CD4-positive, alpha-beta T cell (primary cell): ENCODE measurements at regions not wholly inside any gene's neighbourhood (a gene's known extent, or its start where the extent isn't known, plus 50 kb on each side); places are given as distances from the start of the nearest gene placed in this dataset.

Source experiments
- ATAC-seq: fragments of 200-7000 bp; cut with Tn5 transposase; one replicate; pipeline ENCODE4 v1.10.0; 2022; ENCODE audit warnings: mild to moderate bottlenecking; ENCODE audit not compliant: poor library complexity
- CTCF ChIA-PET: fragments of 350-600 bp; sonication (Branson Sonifier 250); formaldehyde crosslinking; loops from one replicate; lab custom pipeline; 2021; ENCODE audit warnings: antibody characterized with exemption, inconsistent platforms; lab: Charles Lee
- POLR2A ChIA-PET: fragments of 350-600 bp; sonication (Branson Sonifier 250); formaldehyde crosslinking; loops from one replicate; lab custom pipeline; 2021; ENCODE audit warnings: antibody characterized with exemption, inconsistent platforms; lab: Charles Lee
- DNase-seq, 14 experiments: peaks; one replicate each; pipeline ENCODE4 v3.0.0-alpha.2; 2013 to 2020; ENCODE audit warnings: mixed read lengths in 2 of 14
- H3K27ac ChIP-seq, 2 donors: one replicate each; pipeline versions ENCODE4 v1.5.1 to v1.7.0; 2013; ENCODE audit warnings: low read length in 2 of 2, low read depth in 1 of 2, mild to moderate bottlenecking in 1 of 2
- H3K27me3 ChIP-seq, 2 experiments: 1 replicate in 1 of 2; 2 replicates in 1 of 2; pipeline versions ENCODE4 v1.6.1 to v1.7.0; 2013; ENCODE audit warnings: low read length in 2 of 2, control low read depth in 1 of 2, mild to moderate bottlenecking in 1 of 2, moderate library complexity in 1 of 2; ENCODE audit not compliant: insufficient read depth in 2 of 2, control insufficient read depth in 1 of 2
- H3K36me3 ChIP-seq: one replicate; pipeline ENCODE4 v1.6.1; 2013; ENCODE audit warnings: low read length, control low read depth; ENCODE audit not compliant: insufficient read depth
- H3K4me1 ChIP-seq: one replicate; pipeline ENCODE4 v1.6.1; 2013; ENCODE audit warnings: low read length, control low read depth; ENCODE audit not compliant: insufficient read depth
- H3K4me3 ChIP-seq: one replicate; pipeline ENCODE4 v1.5.1; 2013; ENCODE audit warnings: mild to moderate bottlenecking, low read length, moderate library complexity
- H3K9me3 ChIP-seq, 2 experiments: 1 replicate in 1 of 2; 2 replicates in 1 of 2; pipeline versions ENCODE4 v1.6.1 to v1.7.0; 2013; ENCODE audit warnings: low read length in 2 of 2, mild to moderate bottlenecking in 2 of 2, control low read depth in 1 of 2, moderate library complexity in 1 of 2; ENCODE audit not compliant: control insufficient read depth in 1 of 2, insufficient read depth in 1 of 2
- H3K27ac Mint-ChIP-seq: one replicate; pipeline ENCODE4 v1.8.0; 2020; ENCODE audit warnings: mixed read lengths
- H3K27me3 Mint-ChIP-seq: one replicate; pipeline ENCODE4 v1.8.0; 2021; ENCODE audit warnings: mixed read lengths
- H3K36me3 Mint-ChIP-seq: one replicate; pipeline ENCODE4 v1.8.0; 2021; ENCODE audit warnings: low read depth, mixed read lengths
- H3K4me1 Mint-ChIP-seq: one replicate; pipeline ENCODE4 v1.8.0; 2021; ENCODE audit warnings: low read depth, mixed read lengths
- H3K4me3 Mint-ChIP-seq: one replicate; pipeline ENCODE4 v1.8.0; 2020; ENCODE audit warnings: mild to moderate bottlenecking, mixed read lengths
- H3K9me3 Mint-ChIP-seq: one replicate; pipeline ENCODE4 v1.8.0; 2020; ENCODE audit warnings: mixed read lengths
- intact Hi-C, 2 experiments: fragments of 100-400 bp; cut with DNase I in 1 of 2; cut with micrococcal nuclease in 1 of 2; formaldehyde crosslinking; loops; one replicate each; pipeline versions ENCODE4 v1.15.1 to v1.9.0; 2023 to 2025; cut with DNase I, micrococcal nuclease
- TF ChIP-seq, protein P1 (sequence below): fragments of 200-600 bp; IDR thresholded peaks from one replicate; pipeline ENCODE4 v1.8.0; 2022; ENCODE audit warnings: antibody characterized with exemption, mild to moderate bottlenecking

DNA sequence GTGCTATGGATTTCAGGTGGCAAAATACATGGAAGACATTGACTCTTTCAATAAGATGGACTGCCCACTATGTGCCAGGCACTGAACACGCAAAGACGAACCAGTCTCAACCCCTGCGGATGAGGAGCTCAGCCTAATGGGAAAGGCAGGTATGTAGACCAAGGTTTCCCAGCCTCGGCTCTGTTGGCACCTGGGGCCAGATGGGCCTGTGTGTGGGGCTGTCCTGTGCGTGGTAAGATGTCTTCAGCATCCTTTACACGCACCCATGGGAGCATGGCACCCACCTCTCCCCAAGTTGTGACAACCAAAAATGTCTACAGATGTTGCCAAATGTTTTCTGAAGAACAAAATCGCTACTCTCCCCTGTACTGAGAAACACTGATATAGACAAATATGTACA lies 82.6 kb upstream of the FOXQ1 start:
- ChIA-PET POLR2A (no interaction called here), CTCF (no interaction called here)
- intact Hi-C loops: no loop called here
- no peak for DNase-seq
- H3K27ac ChIP-seq: no peak overlapping the region
- no peaks in the 10 kb centered on the region for H3K9me3 ChIP-seq
- no peak for ATAC-seq
- TF ChIP-seq, protein P1, sequence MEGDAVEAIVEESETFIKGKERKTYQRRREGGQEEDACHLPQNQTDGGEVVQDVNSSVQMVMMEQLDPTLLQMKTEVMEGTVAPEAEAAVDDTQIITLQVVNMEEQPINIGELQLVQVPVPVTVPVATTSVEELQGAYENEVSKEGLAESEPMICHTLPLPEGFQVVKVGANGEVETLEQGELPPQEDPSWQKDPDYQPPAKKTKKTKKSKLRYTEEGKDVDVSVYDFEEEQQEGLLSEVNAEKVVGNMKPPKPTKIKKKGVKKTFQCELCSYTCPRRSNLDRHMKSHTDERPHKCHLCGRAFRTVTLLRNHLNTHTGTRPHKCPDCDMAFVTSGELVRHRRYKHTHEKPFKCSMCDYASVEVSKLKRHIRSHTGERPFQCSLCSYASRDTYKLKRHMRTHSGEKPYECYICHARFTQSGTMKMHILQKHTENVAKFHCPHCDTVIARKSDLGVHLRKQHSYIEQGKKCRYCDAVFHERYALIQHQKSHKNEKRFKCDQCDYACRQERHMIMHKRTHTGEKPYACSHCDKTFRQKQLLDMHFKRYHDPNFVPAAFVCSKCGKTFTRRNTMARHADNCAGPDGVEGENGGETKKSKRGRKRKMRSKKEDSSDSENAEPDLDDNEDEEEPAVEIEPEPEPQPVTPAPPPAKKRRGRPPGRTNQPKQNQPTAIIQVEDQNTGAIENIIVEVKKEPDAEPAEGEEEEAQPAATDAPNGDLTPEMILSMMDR: no peak
- Mint-ChIP-seq H3K36me3 (no peaks in the 10 kb centered on the region), H3K27me3 (peaks cover 33% of the 10 kb centered on the region), H3K9me3 (no peaks in the 10 kb centered on the region), H3K4me3 (no peak overlapping the region), H3K4me1 (no peaks in the 10 kb centered on the region), H3K27ac (no peak overlapping the region)
- no peaks in the 10 kb centered on the region for H3K27me3 ChIP-seq
- H3K36me3 ChIP-seq: no peaks in the 10 kb centered on the region
- H3K4me1 ChIP-seq: no peaks in the 10 kb centered on the region
- H3K4me3 ChIP-seq: no peak overlapping the region

DNA sequence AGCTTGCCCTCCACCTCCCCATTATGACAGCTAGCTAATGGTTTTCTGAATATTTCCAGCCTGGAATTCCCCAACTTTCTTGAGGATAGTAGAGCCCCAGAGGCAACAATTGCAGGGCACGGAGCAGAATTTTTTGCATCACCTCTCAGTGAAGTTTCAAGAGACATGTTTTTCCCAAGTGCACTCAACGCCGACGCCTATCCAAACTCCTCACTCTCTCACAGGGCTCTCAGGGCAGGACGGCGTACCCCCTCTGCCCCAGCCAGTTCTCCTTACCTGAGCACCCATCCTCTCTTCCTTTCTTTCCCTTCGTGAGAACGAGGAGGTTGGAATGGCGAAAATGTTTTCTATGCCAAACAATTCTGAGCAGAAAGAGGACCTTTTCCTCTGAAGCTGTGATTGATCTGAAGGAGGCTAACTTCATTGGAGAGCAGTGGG lies 83.1 kb upstream of the FOXQ1 start:
- Histone ChIP-seq H3K9me3 (no peaks in the 10 kb centered on the region), H3K4me1 (no peaks in the 10 kb centered on the region), H3K27me3 (no peaks in the 10 kb centered on the region), H3K36me3 (no peaks in the 10 kb centered on the region), H3K27ac (no peak overlapping the region), H3K4me3 (no peak overlapping the region)
- intact Hi-C loops: no loop called here
- Mint-ChIP-seq H3K27ac (no peak overlapping the region), H3K27me3 (peaks cover 37% of the 10 kb centered on the region), H3K9me3 (no peaks in the 10 kb centered on the region), H3K4me3 (no peak overlapping the region), H3K36me3 (no peaks in the 10 kb centered on the region), H3K4me1 (no peaks in the 10 kb centered on the region)
- TF ChIP-seq, protein P1: no peak
- ATAC-seq: no peak
- ChIA-PET CTCF (no interaction called here), POLR2A (no interaction called here)
- DNase-seq: no peak

DNA sequence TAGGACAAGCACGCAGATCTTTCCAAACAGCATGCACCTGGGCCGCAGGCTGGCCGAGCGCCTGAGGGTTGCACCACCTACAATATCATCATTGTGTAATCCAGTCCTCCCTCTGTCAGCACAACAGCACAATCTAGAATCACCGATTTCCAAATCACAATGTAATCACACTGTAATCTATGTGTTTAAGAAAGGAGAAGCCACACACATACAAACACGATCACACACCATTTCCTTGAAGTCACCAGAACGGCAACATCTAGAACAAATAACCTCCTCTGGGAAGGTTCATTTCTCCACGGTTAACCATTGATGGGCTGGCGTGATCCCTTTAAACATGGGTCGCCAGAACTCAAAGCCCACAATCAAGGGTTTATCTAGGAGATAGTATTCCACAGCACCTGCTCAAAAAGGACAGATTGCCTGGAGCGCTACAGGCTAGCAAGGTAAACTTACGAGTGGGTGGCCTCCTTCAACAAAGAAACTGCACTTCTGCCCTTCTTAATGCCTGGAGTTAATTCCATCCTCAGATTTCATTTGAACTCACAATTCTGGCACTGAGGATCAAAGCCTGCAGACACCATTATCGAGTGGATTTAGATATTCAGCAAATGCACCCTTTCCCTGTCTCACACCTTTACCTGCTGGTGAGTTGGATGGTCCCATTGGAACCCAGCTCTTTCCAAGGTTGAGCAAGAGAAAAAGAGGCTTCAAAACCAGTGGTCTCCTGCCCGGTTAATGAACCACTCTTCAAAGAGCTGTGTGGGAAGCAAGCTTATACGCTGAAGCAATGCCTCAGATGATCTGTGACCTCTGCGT lies 83.8 kb upstream of the FOXQ1 start:
- TF ChIP-seq, protein P1: no peak
- Histone ChIP-seq H3K36me3 (no peaks in the 10 kb centered on the region), H3K4me1 (no peaks in the 10 kb centered on the region), H3K27ac (no peak overlapping the region), H3K27me3 (no peaks in the 10 kb centered on the region), H3K4me3 (no peak overlapping the region), H3K9me3 (no peaks in the 10 kb centered on the region)
- no peak for DNase-seq
- ATAC-seq: no peak
- Mint-ChIP-seq H3K4me3 (no peak overlapping the region), H3K36me3 (no peaks in the 10 kb centered on the region), H3K27me3 (peaks cover 37% of the 10 kb centered on the region), H3K27ac (no peak overlapping the region), H3K4me1 (no peaks in the 10 kb centered on the region), H3K9me3 (no peaks in the 10 kb centered on the region)
- ChIA-PET POLR2A (no interaction called here), CTCF (no interaction called here)
- intact Hi-C loops: no loop called here
